Natural killer cell (primary cell): ENCODE measurements at regions not wholly inside any gene's neighbourhood (a gene's known extent, or its start where the extent isn't known, plus 50 kb on each side); places are given as distances from the start of the nearest gene placed in this dataset.

Source experiments
- ATAC-seq, 3 donors: fragments of 150-1000 bp in 2 of 3; fragments of 200-7000 bp in 1 of 3; cut with Tn5 transposase; 1 replicate in 1 of 3; 2 replicates in 2 of 3; pipeline ENCODE4 v1.10.0; 2021; ENCODE audit warnings: mild to moderate bottlenecking in 2 of 3, moderate library complexity in 2 of 3
- DNase-seq, 2 donors: peaks; one replicate each; pipeline versions ENCODE4 v3.0.0 to v3.0.0-alpha.2; 2013 to 2021; ENCODE audit warnings: mixed read lengths in 1 of 2
- H3K27ac ChIP-seq: one replicate; pipeline ENCODE4 v1.5.1; 2013; ENCODE audit warnings: mild to moderate bottlenecking, low read length
- H3K27me3 ChIP-seq: one replicate; pipeline ENCODE4 v1.6.1; 2013; ENCODE audit warnings: low read length; ENCODE audit not compliant: control insufficient read depth, insufficient read depth
- H3K36me3 ChIP-seq: one replicate; pipeline ENCODE4 v1.6.1; 2013; ENCODE audit warnings: low read length; ENCODE audit not compliant: control insufficient read depth, insufficient read depth
- H3K4me1 ChIP-seq: one replicate; pipeline ENCODE4 v1.6.1; 2013; ENCODE audit warnings: low read length; ENCODE audit not compliant: control insufficient read depth, insufficient read depth
- H3K4me3 ChIP-seq: one replicate; pipeline ENCODE4 v1.5.1; 2013; ENCODE audit warnings: low read length
- H3K9me3 ChIP-seq: one replicate; pipeline ENCODE4 v1.6.1; 2013; ENCODE audit warnings: low read length; ENCODE audit not compliant: control insufficient read depth, insufficient read depth
- H3K27ac Mint-ChIP-seq, 2 donors: one replicate each; pipeline ENCODE4 v1.8.0; 2022; ENCODE audit warnings: mild to moderate bottlenecking in 2 of 2, mixed read lengths in 2 of 2, moderate library complexity in 1 of 2
- H3K27me3 Mint-ChIP-seq, 2 donors: one replicate each; pipeline ENCODE4 v1.8.0; 2022; ENCODE audit warnings: low read depth in 2 of 2, mixed read lengths in 2 of 2
- H3K36me3 Mint-ChIP-seq: one replicate; pipeline ENCODE4 v1.8.0; 2022; ENCODE audit warnings: mixed read lengths
- H3K4me1 Mint-ChIP-seq, 2 donors: one replicate each; pipeline ENCODE4 v1.8.0; 2022; ENCODE audit warnings: mixed read lengths in 2 of 2
- H3K4me3 Mint-ChIP-seq: one replicate; pipeline ENCODE4 v1.8.0; 2022; ENCODE audit warnings: mild to moderate bottlenecking, moderate library complexity, mixed read lengths
- H3K9me3 Mint-ChIP-seq, 2 donors: one replicate each; pipeline ENCODE4 v1.8.0; 2022; ENCODE audit warnings: mixed read lengths in 2 of 2
- WGBS: methylation state at CpG from one replicate; pipeline ENCODE4 v1.1.7; 2013; ENCODE audit warnings: missing lambda C conversion rate; ENCODE audit not compliant: insufficient coverage; 5-methylcytosine and 5-hydroxymethylcytosine counted together
- intact Hi-C: fragments of 100-400 bp; cut with micrococcal nuclease; formaldehyde crosslinking; loops from one replicate; pipeline ENCODE4 v1.14.2; 2022
- TF ChIP-seq, protein P1 (sequence below): fragments of 200-600 bp; IDR thresholded peaks from one replicate; pipeline ENCODE4 v1.8.0; 2022; ENCODE audit warnings: antibody characterized with exemption

DNA sequence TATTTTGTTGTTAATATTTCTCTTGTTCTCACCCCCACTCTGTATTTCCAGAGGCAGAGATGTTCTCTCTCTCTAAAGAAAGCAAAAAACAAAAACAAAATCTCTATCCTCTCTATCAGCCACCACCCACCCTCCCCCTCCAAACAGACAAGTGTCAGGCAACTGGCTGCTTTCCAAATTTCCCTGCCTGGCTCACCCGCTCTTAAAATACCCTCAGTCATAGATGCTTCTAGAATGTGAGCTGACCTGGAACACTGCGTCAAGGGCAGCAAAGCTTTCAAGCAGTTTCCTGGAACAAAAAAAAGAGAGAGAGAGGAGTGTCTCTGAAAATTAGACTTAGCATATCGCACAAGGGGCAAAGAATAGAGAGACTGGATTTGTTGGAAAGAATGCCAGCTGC lies 341.0 kb upstream of the ZMIZ1 start:
- H3K27me3 ChIP-seq: no peaks in the 10 kb centered on the region
- TF ChIP-seq, protein P1, sequence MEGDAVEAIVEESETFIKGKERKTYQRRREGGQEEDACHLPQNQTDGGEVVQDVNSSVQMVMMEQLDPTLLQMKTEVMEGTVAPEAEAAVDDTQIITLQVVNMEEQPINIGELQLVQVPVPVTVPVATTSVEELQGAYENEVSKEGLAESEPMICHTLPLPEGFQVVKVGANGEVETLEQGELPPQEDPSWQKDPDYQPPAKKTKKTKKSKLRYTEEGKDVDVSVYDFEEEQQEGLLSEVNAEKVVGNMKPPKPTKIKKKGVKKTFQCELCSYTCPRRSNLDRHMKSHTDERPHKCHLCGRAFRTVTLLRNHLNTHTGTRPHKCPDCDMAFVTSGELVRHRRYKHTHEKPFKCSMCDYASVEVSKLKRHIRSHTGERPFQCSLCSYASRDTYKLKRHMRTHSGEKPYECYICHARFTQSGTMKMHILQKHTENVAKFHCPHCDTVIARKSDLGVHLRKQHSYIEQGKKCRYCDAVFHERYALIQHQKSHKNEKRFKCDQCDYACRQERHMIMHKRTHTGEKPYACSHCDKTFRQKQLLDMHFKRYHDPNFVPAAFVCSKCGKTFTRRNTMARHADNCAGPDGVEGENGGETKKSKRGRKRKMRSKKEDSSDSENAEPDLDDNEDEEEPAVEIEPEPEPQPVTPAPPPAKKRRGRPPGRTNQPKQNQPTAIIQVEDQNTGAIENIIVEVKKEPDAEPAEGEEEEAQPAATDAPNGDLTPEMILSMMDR: no peak
- no peaks in the 10 kb centered on the region for H3K9me3 ChIP-seq
- DNase-seq (no peak), ATAC-seq (no peak)
- intact Hi-C loops: no loop called here
- peaks cover 15 to 34% of the 10 kb centered on the region in 2 donors for H3K27me3 Mint-ChIP-seq
- no peaks in the 10 kb centered on the region for H3K4me1 Mint-ChIP-seq
- H3K9me3 Mint-ChIP-seq: no peaks in the 10 kb centered on the region
- H3K4me1 ChIP-seq: no peaks in the 10 kb centered on the region
- H3K4me3 ChIP-seq: no peak overlapping the region
- no peaks in the 10 kb centered on the region for H3K36me3 ChIP-seq
- H3K36me3 Mint-ChIP-seq: no peaks in the 10 kb centered on the region
- no peak overlapping the region for H3K4me3 Mint-ChIP-seq
- H3K27ac Mint-ChIP-seq: no peak overlapping the region
- H3K27ac ChIP-seq: no peak overlapping the region
- WGBS: 52% methylated on average over 3 of the region's 3 CpGs

- no peaks in the 10 kb centered on the region for H3K9me3 Mint-ChIP-seq
- no peak overlapping the region for H3K4me3 Mint-ChIP-seq
- H3K27me3 Mint-ChIP-seq: peaks cover 15 to 34% of the 10 kb centered on the region in 2 donors
- H3K27ac Mint-ChIP-seq: no peak overlapping the region
- H3K9me3 ChIP-seq: no peaks in the 10 kb centered on the region
- DNase-seq (no peak), ATAC-seq (no peak)
- no peak overlapping the region for H3K4me3 ChIP-seq
- TF ChIP-seq, protein P1: no peak
- no peak overlapping the region for H3K27ac ChIP-seq
- H3K36me3 Mint-ChIP-seq: no peaks in the 10 kb centered on the region
- intact Hi-C loops: no loop called here
- no peaks in the 10 kb centered on the region for H3K27me3 ChIP-seq
- no peaks in the 10 kb centered on the region for H3K36me3 ChIP-seq
- H3K4me1 Mint-ChIP-seq: no peaks in the 10 kb centered on the region
- H3K4me1 ChIP-seq: no peaks in the 10 kb centered on the region
- WGBS: 92% methylated on average over 2 of the region's 2 CpGs
Measured at GRCh38 chr10:78728176-78728575, 340.6 kb upstream of the ZMIZ1 start.

- no peaks in the 10 kb centered on the region for H3K36me3 ChIP-seq
- Mint-ChIP-seq H3K27me3 (peaks cover 15 to 23% of the 10 kb centered on the region in 2 donors), H3K4me1 (no peaks in the 10 kb centered on the region), H3K36me3 (no peaks in the 10 kb centered on the region), H3K9me3 (no peaks in the 10 kb centered on the region), H3K27ac (no peak overlapping the region), H3K4me3 (no peak overlapping the region)
- H3K9me3 ChIP-seq: no peaks in the 10 kb centered on the region
- ATAC-seq: no peak
- 88% methylated on average over 8 of the region's 8 CpGs for WGBS
- no peak overlapping the region for H3K27ac ChIP-seq
- intact Hi-C loops: no loop called here
- no peaks in the 10 kb centered on the region for H3K4me1 ChIP-seq
- DNase-seq: no peak
- no peaks in the 10 kb centered on the region for H3K27me3 ChIP-seq
- TF ChIP-seq, protein P1: no peak
- no peak overlapping the region for H3K4me3 ChIP-seq
Measured at GRCh38 chr10:78729366-78729765, 339.4 kb upstream of the ZMIZ1 start.

- H3K36me3 ChIP-seq: no peaks in the 10 kb centered on the region
- no peak for DNase-seq
- Mint-ChIP-seq H3K27ac (no peak overlapping the region), H3K4me1 (no peaks in the 10 kb centered on the region), H3K9me3 (no peaks in the 10 kb centered on the region), H3K4me3 (no peak overlapping the region), H3K27me3 (peaks cover 15 to 23% of the 10 kb centered on the region in 2 donors), H3K36me3 (no peaks in the 10 kb centered on the region)
- no peak overlapping the region for H3K4me3 ChIP-seq
- TF ChIP-seq, protein P1: no peak
- H3K27ac ChIP-seq: no peak overlapping the region
- intact Hi-C loops: no loop called here
- no peaks in the 10 kb centered on the region for H3K4me1 ChIP-seq
- H3K27me3 ChIP-seq: no peaks in the 10 kb centered on the region
- H3K9me3 ChIP-seq: no peaks in the 10 kb centered on the region
- no peak for ATAC-seq
- WGBS: 14% methylated on average over 1 of the region's 2 CpGs
Measured at GRCh38 chr10:78729800-78730199, 339.0 kb upstream of the ZMIZ1 start.
